GM21723 (cell line): ENCODE measurements at regions not wholly inside any gene's neighbourhood (a gene's known extent, or its start where the extent isn't known, plus 50 kb on each side); places are given as distances from the start of the nearest gene placed in this dataset.
"Not testable (repeated sequence)": the region's sequence is repeated elsewhere in the genome, so short reads cannot be mapped to it uniquely, and the experiment has no call there.

ENCODE experiments used
- ATAC-seq: cut with Tn5 transposase; IDR thresholded peaks from one replicate; pipeline ENCODE4 v1.9.1; 2021; ENCODE audit warnings: mild to moderate bottlenecking, moderate library complexity; ENCODE audit not compliant: unreplicated experiment

GRCh38 chr20:59459586-59459985 lies 144.8 kb upstream of the PHACTR3 start:
- no peak for ATAC-seq

- ATAC-seq = no peak
Measured at GRCh38 chr20:59460352-59460751, 144.0 kb upstream of the PHACTR3 start.

DNA sequence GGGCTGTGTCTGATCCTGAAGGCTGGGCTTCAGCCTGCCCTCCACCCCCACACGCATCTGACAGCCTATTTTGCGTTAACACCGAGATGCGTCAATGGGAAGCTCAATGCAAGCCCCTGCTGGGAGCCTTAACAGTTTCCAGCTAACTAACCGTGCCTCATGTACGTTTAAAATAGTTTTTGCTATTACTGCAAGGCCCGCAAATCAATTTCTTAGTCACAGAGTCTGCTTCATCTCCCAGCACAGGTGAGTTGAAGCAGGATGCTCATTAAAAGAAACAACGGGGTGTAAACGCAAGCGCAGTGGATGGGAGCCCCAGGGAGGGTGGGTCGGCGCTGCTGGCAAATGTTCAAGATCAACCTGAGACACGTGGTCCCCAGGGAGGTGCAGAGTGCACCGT lies 142.8 kb upstream of the PHACTR3 start:
- no peak for ATAC-seq

- ATAC-seq = no peak
Measured at GRCh38 chr20:59462249-59462648, 142.1 kb upstream of the PHACTR3 start.

- no peak for ATAC-seq
Measured at GRCh38 chr20:59463541-59463940, 140.8 kb upstream of the PHACTR3 start.

- ATAC-seq = no peak
Measured at GRCh38 chr20:59466107-59466815, 138.1 kb upstream of the PHACTR3 start.

DNA sequence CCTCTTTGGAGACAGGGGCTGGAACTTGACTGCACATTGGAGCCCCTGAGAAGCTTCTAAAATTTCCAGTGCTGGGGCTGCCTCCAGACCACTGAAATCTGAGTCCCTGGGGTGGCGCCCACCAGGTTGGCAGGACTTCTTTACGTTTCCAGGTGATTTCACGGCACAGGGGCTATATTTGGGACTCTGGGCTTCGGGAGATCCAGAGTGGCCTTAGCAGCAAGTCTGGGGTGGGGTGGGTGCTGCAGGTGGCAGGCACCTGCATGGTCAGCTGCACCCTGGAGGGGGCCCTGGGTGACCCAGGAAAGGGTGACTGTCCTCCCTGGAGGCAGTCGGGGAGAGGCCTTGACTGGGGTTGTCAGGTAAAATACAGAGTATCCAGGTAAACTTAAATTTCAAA lies 135.5 kb upstream of the PHACTR3 start:
- no peak for ATAC-seq

DNA sequence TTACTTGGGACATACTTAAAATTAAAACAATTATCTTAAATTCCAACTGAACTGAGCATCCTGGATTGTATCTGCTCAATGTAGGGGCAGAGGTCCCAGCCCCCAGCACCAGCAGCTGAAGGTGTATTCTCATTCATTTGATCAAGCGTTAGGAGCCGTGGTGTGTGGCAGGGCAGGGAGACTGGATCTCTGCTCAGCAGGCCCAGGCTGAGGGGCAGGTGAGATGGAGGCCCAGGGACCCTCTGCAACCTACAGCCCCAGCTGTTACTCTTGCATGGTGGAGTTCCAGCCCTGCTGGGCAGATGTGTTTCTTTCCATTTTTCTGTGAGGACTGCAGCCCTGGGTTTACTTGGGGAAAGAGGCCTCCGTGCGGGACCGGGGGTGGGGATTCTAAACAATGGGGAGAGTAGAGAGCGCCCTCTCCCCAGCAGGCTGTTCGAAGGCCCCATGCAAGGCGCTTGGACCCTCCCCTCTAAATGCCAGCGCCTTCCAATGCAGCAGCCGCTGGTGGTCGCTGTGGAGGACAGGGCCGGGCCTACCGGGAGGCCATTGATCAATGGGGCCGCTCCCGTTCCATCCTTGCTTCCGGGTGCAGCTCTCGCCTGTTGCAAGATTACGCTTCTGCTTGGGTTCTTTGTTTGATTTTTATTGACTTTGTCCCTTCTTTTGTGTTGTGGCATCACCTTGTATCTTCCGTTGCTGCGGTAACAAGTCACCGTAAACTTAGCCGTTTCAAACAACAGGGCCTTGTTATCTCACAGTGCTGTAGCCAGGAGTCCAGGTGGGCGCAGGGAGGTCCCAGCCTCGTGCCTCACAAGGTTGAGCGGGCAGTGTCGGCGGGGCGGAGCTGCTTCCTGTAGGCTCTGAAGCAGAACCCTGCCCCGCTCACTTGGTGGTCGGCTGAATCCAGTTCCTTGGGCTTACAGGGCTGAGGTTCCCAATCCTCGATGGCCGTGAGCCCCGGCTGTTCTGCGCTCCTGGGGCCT lies 134.8 kb upstream of the PHACTR3 start:
- ATAC-seq = no peak

GRCh38 chr20:59470521-59470920 lies 133.8 kb upstream of the PHACTR3 start:
- no peak for ATAC-seq

- no peak for ATAC-seq
Measured at GRCh38 chr20:59471653-59472421, 132.5 kb upstream of the PHACTR3 start.

- ATAC-seq = no peak
Measured at GRCh38 chr20:59473742-59474141, 130.6 kb upstream of the PHACTR3 start.

DNA sequence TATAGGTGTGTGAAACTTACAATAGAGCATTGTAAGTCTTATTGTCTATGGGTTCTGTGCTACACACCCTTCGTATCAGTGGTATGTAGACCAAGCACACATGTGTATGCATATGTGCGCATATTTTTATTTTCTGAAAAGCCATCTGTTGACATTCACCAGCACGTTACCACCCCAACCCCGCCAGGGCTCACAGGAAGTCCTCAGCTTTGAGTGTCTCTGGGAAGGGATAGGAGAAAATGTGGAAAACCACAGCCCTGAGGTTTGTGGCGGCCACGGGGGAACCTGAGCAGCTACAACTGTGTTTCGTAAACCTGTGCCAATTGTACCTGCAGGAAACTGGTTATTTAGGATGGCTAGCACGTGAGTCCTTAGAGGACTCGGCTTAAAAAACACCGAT lies 123.3 kb upstream of the PHACTR3 start:
- no peak for ATAC-seq

DNA sequence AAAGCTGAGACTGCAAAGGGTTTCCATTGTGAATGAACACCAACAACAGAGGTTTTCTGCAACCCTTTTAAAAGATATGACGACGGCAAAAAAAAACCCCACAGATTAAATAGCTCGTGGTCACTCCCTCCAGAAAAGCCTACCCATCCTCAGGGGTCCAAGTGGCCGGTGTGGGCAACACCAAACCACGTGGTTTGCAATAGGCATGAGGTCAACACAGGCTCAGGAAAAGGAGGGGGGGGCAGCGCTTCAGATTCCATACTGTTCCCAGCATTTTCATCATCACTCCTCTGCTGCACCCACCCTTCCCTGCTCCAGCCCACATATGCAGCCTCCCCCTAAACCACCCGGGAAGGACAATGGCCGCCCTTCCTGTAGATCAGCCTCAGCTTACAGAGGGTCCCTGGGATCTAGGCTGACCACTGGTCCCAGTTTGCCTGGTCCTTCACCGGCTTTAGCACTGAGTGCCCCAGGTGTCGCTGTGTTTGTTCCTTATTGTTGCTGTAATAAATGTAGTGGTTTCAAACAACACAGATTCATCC lies 122.8 kb upstream of the PHACTR3 start:
- ATAC-seq = no peak

GRCh38 chr20:59482351-59483187 lies 121.8 kb upstream of the PHACTR3 start:
- ATAC-seq = no peak

GRCh38 chr20:59483481-59483880 lies 120.9 kb upstream of the PHACTR3 start:
- ATAC-seq = no peak

DNA sequence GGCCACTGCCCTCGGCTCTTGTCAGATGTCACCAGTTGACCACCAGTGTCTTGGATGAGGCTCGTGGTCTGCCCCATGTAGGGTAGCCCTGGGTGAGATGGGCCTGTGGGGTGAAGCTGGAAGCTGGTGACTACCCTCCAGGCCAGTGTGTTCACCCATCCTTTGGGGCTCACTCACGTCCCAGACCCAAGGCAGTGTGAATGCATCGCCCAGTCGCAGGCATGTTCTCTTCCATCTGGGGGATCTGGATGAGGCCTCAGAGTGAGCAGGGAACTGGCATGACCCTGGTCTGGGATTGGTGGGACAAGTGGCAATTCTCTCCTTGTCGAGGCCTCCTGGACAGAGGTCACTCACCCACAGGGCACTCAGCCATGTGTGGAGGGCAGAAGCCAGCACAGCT lies 120.1 kb upstream of the PHACTR3 start:
- ATAC-seq = no peak

- ATAC-seq = no peak
Measured at GRCh38 chr20:59485576-59486454, 118.5 kb upstream of the PHACTR3 start.

DNA sequence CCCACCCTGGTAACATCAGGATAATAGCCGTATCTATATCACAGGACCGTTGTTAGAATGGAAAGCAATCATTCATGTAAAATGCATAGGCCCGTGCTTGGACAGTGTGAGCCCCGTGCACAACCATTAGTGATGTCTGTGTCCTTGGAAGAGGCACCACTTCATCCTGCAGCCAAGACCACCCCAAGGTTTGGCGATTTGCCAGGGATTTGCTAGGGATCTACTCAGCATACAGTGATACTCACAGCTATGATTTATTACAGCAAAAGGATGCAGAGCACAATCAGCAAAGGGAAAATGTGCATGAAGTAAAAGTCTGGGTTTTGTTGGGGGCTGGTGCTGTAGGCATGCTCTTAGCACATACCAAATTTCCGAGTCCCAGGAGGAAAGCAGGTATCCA lies 115.9 kb upstream of the PHACTR3 start:
- not testable (repeated sequence) for ATAC-seq
